DOHH2 (cell line): ENCODE measurements at regions not wholly inside any gene's neighbourhood (a gene's known extent, or its start where the extent isn't known, plus 50 kb on each side); places are given as distances from the start of the nearest gene placed in this dataset.

Experiments
- H3F3A ChIP-seq: fragments of 200-600 bp; sonication (generic), shearing (Covaris generic); 2 replicates; pipeline ENCODE4 v1.6.0; 2016; ENCODE audit warnings: antibody characterized with exemption, mild to moderate bottlenecking; ENCODE audit not compliant: control insufficient read depth, insufficient read depth
- H3K27ac ChIP-seq: fragments of 200-600 bp; sonication (generic); 2 replicates; pipeline ENCODE4 v1.5.1; 2014; ENCODE audit warnings: low read depth, mild to moderate bottlenecking, low read length, moderate library complexity
- H3K27me3 ChIP-seq: fragments of 200-600 bp; sonication (generic); 2 replicates; pipeline ENCODE4 v1.6.1; 2014; ENCODE audit warnings: mild to moderate bottlenecking, low read length, mixed read lengths; ENCODE audit not compliant: control insufficient read depth
- H3K36me3 ChIP-seq: fragments of 200-600 bp; sonication (generic); 2 replicates; pipeline ENCODE4 v1.6.1; 2014; ENCODE audit warnings: mild to moderate bottlenecking, low read length, moderate library complexity, mixed read lengths; ENCODE audit not compliant: control insufficient read depth
- H3K4me1 ChIP-seq: fragments of 200-600 bp; sonication (generic); 2 replicates; pipeline ENCODE4 v1.6.1; 2014; ENCODE audit warnings: mild to moderate bottlenecking, low read length, mixed read lengths; ENCODE audit not compliant: control insufficient read depth
- H3K4me2 ChIP-seq: fragments of 200-600 bp; sonication (generic); 2 replicates; pipeline ENCODE4 v1.6.0; 2014; ENCODE audit warnings: mild to moderate bottlenecking, low read length, moderate library complexity
- H3K4me3 ChIP-seq: fragments of 200-600 bp; sonication (generic); 2 replicates; pipeline ENCODE4 v1.5.1; 2014; ENCODE audit warnings: mild to moderate bottlenecking, low read length, mixed read lengths
- H3K79me2 ChIP-seq: fragments of 200-600 bp; sonication (generic); 2 replicates; pipeline ENCODE4 v1.6.1; 2014; ENCODE audit warnings: mild to moderate bottlenecking, low read length, mixed read lengths; ENCODE audit not compliant: control insufficient read depth
- H3K9me2 ChIP-seq: fragments of 200-600 bp; sonication (generic); replicated peaks from 2 replicates; pipeline ENCODE4 v1.6.1; 2014; ENCODE audit warnings: mild to moderate bottlenecking, low read length, mixed read lengths; ENCODE audit not compliant: control insufficient read depth
- H3K9me3 ChIP-seq: fragments of 200-600 bp; sonication (generic); 2 replicates; pipeline ENCODE4 v1.6.1; 2014; ENCODE audit warnings: antibody characterized with exemption, low read length, mixed read lengths; ENCODE audit not compliant: control insufficient read depth, insufficient read depth
- H4K20me1 ChIP-seq: fragments of 200-600 bp; sonication (generic); 2 replicates; pipeline ENCODE4 v1.6.0; 2014; ENCODE audit warnings: low read depth, mild to moderate bottlenecking, antibody characterized with exemption, low read length, moderate library complexity; ENCODE audit not compliant: control insufficient read depth, insufficient read depth
- CTCF ChIP-seq: fragments of 200-600 bp; sonication (generic); IDR thresholded peaks from one replicate; pipeline ENCODE4 v1.5.1; 2014; ENCODE audit warnings: antibody characterized with exemption, mild to moderate bottlenecking, low read depth, low read length; ENCODE audit not compliant: poor library complexity, severe bottlenecking
- EZH2phosphoT487 ChIP-seq: fragments of 200-600 bp; sonication (generic); IDR thresholded peaks from 2 replicates; pipeline ENCODE4 v1.6.1; 2017; ENCODE audit warnings: borderline replicate concordance, mild to moderate bottlenecking, antibody characterized with exemption, low read length, moderate library complexity, mixed read lengths

GRCh38 chr20:22922987-22923386 lies 112.1 kb upstream of the SSTR4 start:
- H3K27ac ChIP-seq: no peak overlapping the region
- H3K4me1 ChIP-seq: no peaks in the 10 kb centered on the region
- no peaks in the 10 kb centered on the region for H3K9me2 ChIP-seq
- no peak for TF ChIP-seq EZH2phosphoT487
- no peak for TF ChIP-seq CTCF
- H3K4me3 ChIP-seq: no peak overlapping the region
- H3K36me3 ChIP-seq: no peaks in the 10 kb centered on the region
- H3K27me3 ChIP-seq: no peaks in the 10 kb centered on the region
- H3K9me3 ChIP-seq: no peaks in the 10 kb centered on the region
- H4K20me1 ChIP-seq: no peaks in the 10 kb centered on the region
- H3F3A ChIP-seq: no peaks in the 10 kb centered on the region
- H3K4me2 ChIP-seq: no peak overlapping the region
- H3K79me2 ChIP-seq: no peaks in the 10 kb centered on the region

GRCh38 chr20:22924046-22924737 lies 110.9 kb upstream of the SSTR4 start:
- Histone ChIP-seq H3K27ac (no peak overlapping the region), H3K4me2 (no peak overlapping the region), H3F3A (no peaks in the 10 kb centered on the region), H3K27me3 (no peaks in the 10 kb centered on the region), H3K4me3 (no peak overlapping the region), H3K36me3 (no peaks in the 10 kb centered on the region), H3K79me2 (no peaks in the 10 kb centered on the region), H3K9me3 (no peaks in the 10 kb centered on the region), H3K9me2 (no peaks in the 10 kb centered on the region), H3K4me1 (no peaks in the 10 kb centered on the region), H4K20me1 (no peaks in the 10 kb centered on the region)
- no peak for TF ChIP-seq CTCF
- no peak for TF ChIP-seq EZH2phosphoT487

- H3K4me1 ChIP-seq: no peaks in the 10 kb centered on the region
- H3K79me2 ChIP-seq: no peaks in the 10 kb centered on the region
- H3K27me3 ChIP-seq: no peaks in the 10 kb centered on the region
- no peaks in the 10 kb centered on the region for H4K20me1 ChIP-seq
- TF ChIP-seq CTCF (no peak), EZH2phosphoT487 (no peak)
- H3K4me3 ChIP-seq: no peak overlapping the region
- no peak overlapping the region for H3K4me2 ChIP-seq
- no peaks in the 10 kb centered on the region for H3K9me3 ChIP-seq
- H3K36me3 ChIP-seq: no peaks in the 10 kb centered on the region
- no peaks in the 10 kb centered on the region for H3K9me2 ChIP-seq
- H3F3A ChIP-seq: no peaks in the 10 kb centered on the region
- no peak overlapping the region for H3K27ac ChIP-seq
These were observed 110.0 kb upstream of the SSTR4 start for GRCh38 chr20:22924949-22925612.
